ENCODE measurements at regions not wholly inside any gene's neighbourhood (a gene's known extent, or its start where the extent isn't known, plus 50 kb on each side); places are given as distances from the start of the nearest gene placed in this dataset.

GRCh38 chr1:188023206-188023605, 1194.5 kb downstream of the PLA2G4A start:
- TF ChIP-seq CTCF (IDR thresholded peaks at IDR 0.05; ENCODE audit: poor library complexity, severe bottlenecking) (no peak), RAD21 (conservative IDR thresholded peaks at IDR 0.05) (no peak), POLR2AphosphoS5 (IDR thresholded peaks at IDR 0.05) (no peak), REST (IDR thresholded peaks at IDR 0.05; ENCODE audit: borderline replicate concordance) (no peak), EP300 (conservative IDR thresholded peaks at IDR 0.05; ENCODE audit: poor library complexity, severe bottlenecking) (no peak), SMC3 (conservative IDR thresholded peaks at IDR 0.05; ENCODE audit: poor library complexity) (no peak), MXI1 (conservative IDR thresholded peaks at IDR 0.05; ENCODE audit: poor library complexity, severe bottlenecking) (no peak), EZH2 (IDR thresholded peaks at IDR 0.05; ENCODE audit: borderline replicate concordance, insufficient read depth, low read length, poor library complexity, severe bottlenecking) (no peak), TAF1 (IDR thresholded peaks at IDR 0.05; ENCODE audit: low read depth) (no peak)
